Mesodermal cell (in vitro differentiated cells): ENCODE measurements at regions not wholly inside any gene's neighbourhood (a gene's known extent, or its start where the extent isn't known, plus 50 kb on each side); places are given as distances from the start of the nearest gene placed in this dataset.

Experiments used
- H3K27ac ChIP-seq: 2 replicates; pipeline ENCODE4 v1.7.0; 2013; ENCODE audit warnings: mild to moderate bottlenecking, low read depth, low read length, moderate library complexity; ENCODE audit not compliant: severe bottlenecking
- H3K36me3 ChIP-seq: 2 replicates; pipeline ENCODE4 v1.7.1; 2013; ENCODE audit warnings: mild to moderate bottlenecking, low read length, moderate library complexity; ENCODE audit not compliant: control insufficient read depth, insufficient read depth
- H3K4me1 ChIP-seq: one replicate; pipeline ENCODE4 v1.7.1; 2013; ENCODE audit warnings: mild to moderate bottlenecking, low read length; ENCODE audit not compliant: insufficient read depth, control insufficient read depth, poor library complexity, severe bottlenecking
- H3K4me3 ChIP-seq: 2 replicates; pipeline ENCODE4 v1.7.0; 2013; ENCODE audit warnings: low read length, control low read depth, mild to moderate bottlenecking; ENCODE audit not compliant: insufficient read depth, poor library complexity, severe bottlenecking; ENCODE audit errors: extremely low read depth
- H3K9me3 ChIP-seq: 2 replicates; pipeline ENCODE4 v1.7.1; 2013; ENCODE audit warnings: mild to moderate bottlenecking, low read length, moderate library complexity; ENCODE audit not compliant: control insufficient read depth
- WGBS, 2 experiments: methylation state at CpG; one replicate each; pipeline ENCODE4 v1.1.5; 2013; ENCODE audit warnings: missing lambda C conversion rate in 2 of 2; ENCODE audit not compliant: insufficient coverage in 2 of 2; 5-methylcytosine and 5-hydroxymethylcytosine counted together

DNA sequence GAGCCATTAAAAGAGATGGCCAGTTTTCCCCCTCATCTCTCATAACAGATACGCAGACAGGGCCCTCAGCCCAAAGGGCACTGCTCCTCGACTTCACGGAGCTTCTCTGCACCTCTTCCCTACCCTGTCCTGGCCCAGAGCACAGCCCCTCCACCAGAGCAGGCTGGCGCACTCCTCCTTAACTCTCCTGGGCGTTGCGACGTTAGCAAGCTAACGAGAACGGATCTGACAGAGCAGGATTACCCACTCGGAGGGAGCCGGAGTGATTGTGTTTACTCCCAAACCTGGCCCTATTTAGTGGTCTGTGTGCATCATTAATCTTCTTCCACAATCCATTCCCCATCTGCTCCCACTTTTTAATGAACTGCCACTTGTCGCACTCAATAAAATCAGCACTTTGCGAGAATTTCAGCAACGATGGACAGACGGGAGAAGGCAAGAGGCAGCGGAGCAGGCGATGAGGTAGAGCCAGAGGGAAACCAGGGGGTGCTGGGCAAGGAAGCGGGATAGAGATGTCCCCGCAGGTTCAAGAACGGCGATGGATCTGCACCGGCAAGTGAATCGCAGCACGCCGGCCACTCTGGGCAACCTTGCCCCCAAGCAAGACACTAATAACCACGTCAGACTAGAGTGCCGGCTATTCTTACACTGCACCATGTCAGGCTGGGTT, 159.4 kb downstream of the BUD13 start:
- whole genome bisulfite sequencing, 2 experiments = 91 to 92% methylated on average over 25 to 27 of the region's 27 CpGs

GRCh38 chr11:116611998-116612620, 160.7 kb downstream of the BUD13 start:
- WGBS, 2 experiments = 85 to 89% methylated on average over 4 of the region's 4 CpGs
- H3K36me3 ChIP-seq = no peaks in the 10 kb centered on the region
- no peak overlapping the region for H3K4me3 ChIP-seq
- H3K27ac ChIP-seq = no peak overlapping the region
- no peaks in the 10 kb centered on the region for H3K9me3 ChIP-seq
- no peaks in the 10 kb centered on the region for H3K4me1 ChIP-seq

More for the DNA sequence above, 159.4 kb downstream of the BUD13 start:
- Histone ChIP-seq H3K27ac (no peak overlapping the region), H3K9me3 (no peaks in the 10 kb centered on the region), H3K4me1 (no peaks in the 10 kb centered on the region), H3K4me3 (no peak overlapping the region), H3K36me3 (no peaks in the 10 kb centered on the region)

DNA sequence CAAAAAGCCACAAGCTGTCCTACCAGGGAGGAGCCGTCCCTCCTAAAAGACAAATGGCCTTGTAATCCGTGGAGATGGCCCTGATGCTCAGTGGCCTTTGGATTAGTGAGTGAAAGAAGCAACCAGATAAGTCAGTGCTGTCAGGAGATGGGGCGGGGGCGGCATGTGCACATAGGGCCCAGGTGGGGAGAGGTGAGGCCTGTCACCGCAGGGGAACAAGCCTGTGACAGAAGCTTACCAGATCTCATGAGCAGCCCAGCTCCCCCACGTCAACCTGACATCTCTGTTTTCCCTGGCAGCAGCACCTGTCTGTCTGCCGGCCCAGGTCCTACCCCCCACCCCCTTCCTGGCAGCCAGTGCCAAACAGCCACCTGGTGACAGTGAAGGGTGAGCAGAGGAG, 162.6 kb downstream of the BUD13 start:
- Histone ChIP-seq H3K9me3 (no peaks in the 10 kb centered on the region), H3K36me3 (no peaks in the 10 kb centered on the region), H3K27ac (no peak overlapping the region), H3K4me1 (no peaks in the 10 kb centered on the region), H3K4me3 (no peak overlapping the region)
- WGBS, 2 experiments = 93 to 100% methylated on average over 4 to 6 of the region's 7 CpGs

DNA sequence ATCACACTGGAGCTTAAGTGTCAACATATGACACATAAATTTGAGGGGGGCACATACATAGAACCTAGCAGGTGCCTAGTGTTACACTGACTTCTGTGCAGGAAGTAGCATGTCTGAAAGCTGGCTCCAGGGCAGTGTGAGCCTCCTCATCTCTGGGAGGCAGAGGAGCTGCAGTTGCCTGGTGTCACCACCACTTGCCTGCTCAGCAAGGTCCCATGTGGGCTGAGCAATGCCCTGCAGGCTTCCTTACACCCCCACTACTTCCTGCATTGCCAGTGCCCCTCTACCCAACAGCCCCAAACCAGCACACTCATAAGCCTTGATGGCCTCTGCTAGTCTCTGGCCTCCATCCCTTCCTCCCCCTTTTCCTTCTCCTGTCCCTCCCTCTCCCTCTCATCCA, 165.8 kb downstream of the BUD13 start:
- no peaks in the 10 kb centered on the region for H3K9me3 ChIP-seq
- no peak overlapping the region for H3K27ac ChIP-seq
- H3K36me3 ChIP-seq = no peaks in the 10 kb centered on the region
- H3K4me1 ChIP-seq = peaks cover 5% of the 10 kb centered on the region
- H3K4me3 ChIP-seq = no peak overlapping the region

DNA sequence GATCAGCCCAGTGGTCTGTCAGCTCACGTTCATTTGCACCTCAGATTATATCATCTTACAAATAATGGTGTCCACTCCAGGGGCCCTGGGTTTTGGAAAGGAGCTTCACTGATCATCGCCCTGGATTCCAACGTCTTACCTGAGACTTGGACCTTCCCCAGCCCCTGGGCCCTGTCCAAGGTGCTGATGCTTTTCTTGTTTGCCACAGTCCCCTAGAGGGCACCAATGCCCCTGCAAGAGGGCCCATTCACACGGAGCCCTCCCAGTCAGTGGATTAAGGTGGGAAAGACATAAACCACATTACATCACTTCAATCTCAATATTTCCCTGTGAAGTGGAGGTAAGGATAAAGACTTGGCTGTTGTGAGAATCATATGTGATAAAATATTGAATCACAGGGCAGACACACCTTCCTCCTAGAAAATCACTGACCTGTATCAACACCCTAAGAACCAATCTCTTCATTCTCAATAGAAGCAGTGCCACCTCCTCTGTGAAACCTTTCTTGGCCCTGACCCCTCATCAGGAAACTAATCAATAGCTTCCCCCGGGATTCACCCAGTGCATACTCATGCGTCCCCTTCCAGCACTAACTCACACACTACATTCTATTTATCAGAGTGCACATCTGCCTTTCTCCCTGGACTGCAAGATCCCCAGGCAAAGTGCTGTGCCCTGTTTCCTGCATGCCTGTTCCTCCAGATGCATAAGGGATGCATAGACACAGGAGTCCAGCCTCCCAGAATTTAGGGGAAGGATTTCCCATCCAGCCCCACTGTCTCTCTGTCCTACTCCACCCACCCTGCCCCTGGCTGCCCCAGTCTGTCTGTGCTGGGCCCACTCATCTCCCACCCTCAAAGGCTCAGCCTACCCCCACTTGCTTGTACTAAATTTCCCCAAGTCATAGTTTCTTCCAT, 167.0 kb downstream of the BUD13 start:
- Histone ChIP-seq H3K9me3 (no peaks in the 10 kb centered on the region), H3K27ac (no peak overlapping the region), H3K4me1 (peaks cover 14% of the 10 kb centered on the region), H3K36me3 (no peaks in the 10 kb centered on the region), H3K4me3 (no peak overlapping the region)
- WGBS, 2 experiments = 46 to 55% methylated on average over 5 of the region's 6 CpGs

GRCh38 chr11:116603728-116604323, 169.0 kb downstream of the BUD13 start:
- H3K4me3 ChIP-seq = no peak overlapping the region
- H3K9me3 ChIP-seq = no peaks in the 10 kb centered on the region
- H3K4me1 ChIP-seq = peaks cover 14% of the 10 kb centered on the region
- WGBS, 2 experiments = 91 to 95% methylated on average over 10 to 15 of the region's 15 CpGs
- no peak overlapping the region for H3K27ac ChIP-seq
- H3K36me3 ChIP-seq = no peaks in the 10 kb centered on the region

- H3K36me3 ChIP-seq = no peaks in the 10 kb centered on the region
- H3K27ac ChIP-seq = no peak overlapping the region
- H3K4me1 ChIP-seq = peaks cover 14% of the 10 kb centered on the region
- no peak overlapping the region for H3K4me3 ChIP-seq
- no peaks in the 10 kb centered on the region for H3K9me3 ChIP-seq
- WGBS, 2 experiments = 82% methylated on average over 2 of the region's 3 CpGs; no CpG with 5 or more reads in 1 of the 2 experiments
These were observed 170.2 kb downstream of the BUD13 start for GRCh38 chr11:116602637-116602942.

DNA sequence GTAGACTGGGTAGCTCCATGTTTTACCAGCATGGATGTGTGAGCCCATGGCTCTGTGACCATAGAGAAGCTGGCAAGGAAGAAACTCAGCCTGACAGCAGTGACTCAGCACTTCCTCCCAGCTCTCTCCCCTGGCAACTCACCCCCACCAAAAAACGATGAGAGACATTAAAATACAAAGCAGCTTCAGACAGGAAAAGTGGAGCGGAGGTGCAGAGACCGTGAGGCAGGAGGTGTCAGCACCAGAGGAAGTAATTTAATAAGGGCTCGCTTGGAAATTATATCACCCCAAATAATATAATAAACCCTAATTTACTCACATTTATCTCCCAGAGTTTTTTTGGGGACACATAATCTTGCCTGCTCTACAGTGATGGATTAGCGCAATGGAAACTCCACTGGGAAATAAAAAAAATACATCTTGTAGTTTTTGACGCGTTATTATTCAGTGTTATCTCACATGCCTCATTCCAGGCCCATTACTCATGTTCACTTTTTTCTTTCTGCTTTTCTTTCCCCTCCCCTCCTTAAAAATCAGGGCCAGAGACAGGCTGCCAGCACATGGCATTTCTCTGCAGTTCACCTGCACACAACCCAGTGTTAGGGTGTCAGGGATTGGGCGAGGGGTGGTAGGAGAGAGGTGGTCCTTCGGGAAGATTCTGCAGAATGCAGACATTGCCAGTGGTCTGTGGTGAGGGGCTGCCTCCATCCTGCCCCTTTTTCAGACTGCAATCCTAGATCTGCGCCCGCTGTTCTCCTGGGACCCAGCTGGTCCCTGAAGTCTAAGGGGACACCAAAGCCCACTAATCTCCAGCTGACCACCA, 170.8 kb downstream of the BUD13 start:
- peaks cover 14% of the 10 kb centered on the region for H3K4me1 ChIP-seq
- no peaks in the 10 kb centered on the region for H3K36me3 ChIP-seq
- H3K4me3 ChIP-seq = no peak overlapping the region
- peak overlapping the region; percentile 42 for H3K27ac ChIP-seq
- no peaks in the 10 kb centered on the region for H3K9me3 ChIP-seq
- WGBS, 2 experiments = 80 to 86% methylated on average over 8 to 9 of the region's 11 CpGs

GRCh38 chr11:116600930-116601329, 171.9 kb downstream of the BUD13 start:
- H3K4me1 ChIP-seq = peaks cover 14% of the 10 kb centered on the region
- H3K4me3 ChIP-seq = no peak overlapping the region
- H3K27ac ChIP-seq = no peak overlapping the region
- no peaks in the 10 kb centered on the region for H3K36me3 ChIP-seq
- 94 to 100% methylated on average over 4 of the region's 4 CpGs for WGBS, 2 experiments
- no peaks in the 10 kb centered on the region for H3K9me3 ChIP-seq

DNA sequence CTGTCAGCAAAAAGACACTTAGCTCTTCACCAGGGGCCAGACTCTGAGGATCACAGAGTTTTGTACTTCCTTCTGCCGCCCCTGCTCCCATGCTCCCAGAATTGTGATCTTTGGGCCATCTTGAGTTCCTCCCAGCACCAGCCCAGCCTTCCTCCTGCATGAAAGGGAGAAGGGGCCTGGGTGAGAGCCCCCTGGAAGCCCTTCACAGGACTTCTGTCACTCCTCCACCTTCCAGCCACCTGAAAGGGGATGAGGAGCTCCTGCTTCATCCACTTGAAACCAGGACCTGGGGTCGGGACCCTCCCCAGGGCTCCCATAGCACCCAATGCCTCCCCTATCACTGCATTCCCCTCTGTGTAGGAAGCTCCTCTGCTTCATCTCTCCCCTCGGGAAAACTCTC, 174.2 kb downstream of the BUD13 start:
- Histone ChIP-seq H3K27ac (no peak overlapping the region), H3K4me3 (no peak overlapping the region), H3K9me3 (no peaks in the 10 kb centered on the region), H3K36me3 (no peaks in the 10 kb centered on the region), H3K4me1 (peaks cover 14% of the 10 kb centered on the region)
- 87% methylated on average over 2 of the region's 3 CpGs; no CpG with 5 or more reads in 1 of the 2 experiments for WGBS, 2 experiments
